CD4-positive, CD25-positive, alpha-beta regulatory T cell (primary cell): ENCODE measurements at regions not wholly inside any gene's neighbourhood (a gene's known extent, or its start where the extent isn't known, plus 50 kb on each side); places are given as distances from the start of the nearest gene placed in this dataset.

Experiments used
- ATAC-seq, 2 donors: fragments of 150-1000 bp; cut with Tn5 transposase; one replicate each; pipeline ENCODE4 v1.10.0; 2021; ENCODE audit warnings: low read depth in 2 of 2, moderate number of reproducible peaks in 2 of 2, moderate library complexity in 1 of 2
- DNase-seq, 3 donors: peaks; one replicate each; pipeline versions ENCODE4 v3.0.0 to v3.0.0-alpha.2; 2012 to 2022; ENCODE audit warnings: mixed read lengths in 1 of 3
- H3K27ac ChIP-seq: one replicate; pipeline ENCODE4 v1.7.0; 2013; ENCODE audit warnings: mild to moderate bottlenecking, low read length; ENCODE audit not compliant: insufficient read depth, poor library complexity, severe bottlenecking
- H3K27me3 ChIP-seq: one replicate; pipeline ENCODE4 v1.7.0; 2013; ENCODE audit warnings: low read length; ENCODE audit not compliant: control insufficient read depth, insufficient read depth
- H3K36me3 ChIP-seq: one replicate; pipeline ENCODE4 v1.7.0; 2013; ENCODE audit warnings: mild to moderate bottlenecking, low read length, moderate library complexity; ENCODE audit not compliant: control insufficient read depth, insufficient read depth
- H3K4me1 ChIP-seq: 2 replicates; pipeline ENCODE4 v1.7.0; 2013; ENCODE audit warnings: mild to moderate bottlenecking, low read length; ENCODE audit not compliant: insufficient read depth, control insufficient read depth, poor library complexity, severe bottlenecking
- H3K4me3 ChIP-seq: one replicate; pipeline ENCODE4 v1.7.0; 2013; ENCODE audit warnings: low read depth, mild to moderate bottlenecking, low read length, moderate library complexity
- H3K9me3 ChIP-seq, 2 experiments: 1 replicate in 1 of 2; 2 replicates in 1 of 2; pipeline ENCODE4 v1.7.0; 2013; ENCODE audit warnings: low read length in 2 of 2, mild to moderate bottlenecking in 1 of 2, moderate library complexity in 1 of 2; ENCODE audit not compliant: control insufficient read depth in 2 of 2
- H3K27ac Mint-ChIP-seq, 3 donors: one replicate each; pipeline ENCODE4 v1.8.0; 2020 to 2022; ENCODE audit warnings: mild to moderate bottlenecking in 3 of 3, mixed read lengths in 3 of 3, moderate library complexity in 2 of 3
- H3K27me3 Mint-ChIP-seq: one replicate; pipeline ENCODE4 v1.8.0; 2022; ENCODE audit warnings: mild to moderate bottlenecking, mixed read lengths
- H3K36me3 Mint-ChIP-seq: one replicate; pipeline ENCODE4 v1.8.0; 2020; ENCODE audit warnings: mixed read lengths
- H3K4me1 Mint-ChIP-seq, 4 donors: one replicate each; pipeline ENCODE4 v1.8.0; 2020 to 2022; ENCODE audit warnings: mixed read lengths in 4 of 4, mild to moderate bottlenecking in 1 of 4
- H3K4me3 Mint-ChIP-seq, 4 donors: one replicate each; pipeline ENCODE4 v1.8.0; 2020 to 2022; ENCODE audit warnings: mild to moderate bottlenecking in 4 of 4, mixed read lengths in 4 of 4, moderate library complexity in 3 of 4
- H3K9me3 Mint-ChIP-seq, 7 donors: one replicate each; pipeline ENCODE4 v1.8.0; 2020 to 2022; ENCODE audit warnings: mixed read lengths in 7 of 7, mild to moderate bottlenecking in 3 of 7, moderate library complexity in 2 of 7

DNA sequence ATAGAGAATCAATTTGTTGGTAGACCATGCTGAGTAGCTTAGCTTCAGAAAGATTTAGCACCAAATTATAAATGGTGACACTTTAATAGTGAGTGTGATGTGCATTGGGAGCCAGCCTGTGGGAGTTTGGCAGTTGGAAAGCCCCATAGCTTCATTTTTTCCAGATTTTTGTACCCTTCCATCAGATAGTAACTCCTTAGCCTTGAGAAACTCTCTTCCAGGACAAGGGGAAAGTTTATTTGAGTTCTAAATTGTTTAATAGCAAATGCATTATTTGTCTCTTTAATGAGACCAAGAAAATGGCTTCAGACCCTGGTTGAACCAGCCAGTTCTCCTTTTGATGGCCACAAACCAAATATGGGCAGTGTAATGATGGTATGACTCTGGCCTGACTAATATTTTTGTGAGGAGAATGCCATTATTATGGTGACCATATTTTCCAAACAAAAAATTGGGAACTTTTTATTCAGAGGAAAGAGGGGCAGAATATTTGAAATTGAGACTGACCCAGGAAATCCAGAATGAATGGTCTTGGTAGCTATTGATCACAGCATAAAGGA is 49.8 kb downstream of the PLCE1 start:
- no peak overlapping the region for H3K27ac Mint-ChIP-seq
- H3K27me3 Mint-ChIP-seq = peaks cover 4% of the 10 kb centered on the region
- no peaks in the 10 kb centered on the region for H3K4me1 Mint-ChIP-seq
- ATAC-seq (no peak), DNase-seq (no peak)
- no peaks in the 10 kb centered on the region for H3K36me3 Mint-ChIP-seq
- no peaks in the 10 kb centered on the region for H3K27me3 ChIP-seq
- no peaks in the 10 kb centered on the region for H3K36me3 ChIP-seq
- no peak overlapping the region for H3K27ac ChIP-seq
- no peak overlapping the region for H3K4me3 ChIP-seq
- no peaks in the 10 kb centered on the region for H3K4me1 ChIP-seq
- no peaks in the 10 kb centered on the region for H3K9me3 ChIP-seq
- no peak overlapping the region for H3K4me3 Mint-ChIP-seq
- H3K9me3 Mint-ChIP-seq = peaks cover 0 to 4% (median 0%) of the 10 kb centered on the region in 7 donors

GRCh38 chr10:94046098-94046497 is 52.4 kb downstream of the PLCE1 start:
- no peak for DNase-seq
- no peaks in the 10 kb centered on the region for H3K36me3 Mint-ChIP-seq

GRCh38 chr10:94047293-94047692 is 53.6 kb downstream of the PLCE1 start:
- DNase-seq (no peak), ATAC-seq (no peak)
- Histone ChIP-seq H3K27me3 (no peaks in the 10 kb centered on the region), H3K4me3 (no peak overlapping the region), H3K4me1 (no peaks in the 10 kb centered on the region), H3K36me3 (no peaks in the 10 kb centered on the region), H3K27ac (no peak overlapping the region), H3K9me3 (no peaks in the 10 kb centered on the region)
- Mint-ChIP-seq H3K4me1 (no peaks in the 10 kb centered on the region), H3K36me3 (no peaks in the 10 kb centered on the region), H3K9me3 (peaks cover 0 to 4% (median 0%) of the 10 kb centered on the region in 7 donors), H3K27me3 (peaks cover 12% of the 10 kb centered on the region), H3K4me3 (no peak overlapping the region), H3K27ac (no peak overlapping the region)

More at GRCh38 chr10:94046098-94046497, 52.4 kb downstream of the PLCE1 start:
- no peaks in the 10 kb centered on the region for H3K9me3 ChIP-seq
- H3K36me3 ChIP-seq = no peaks in the 10 kb centered on the region
- Mint-ChIP-seq H3K27me3 (peaks cover 12% of the 10 kb centered on the region), H3K4me1 (no peaks in the 10 kb centered on the region), H3K4me3 (no peak overlapping the region), H3K27ac (no peak overlapping the region), H3K9me3 (peaks cover 0 to 4% (median 0%) of the 10 kb centered on the region in 7 donors)
- H3K27ac ChIP-seq = no peak overlapping the region
- no peaks in the 10 kb centered on the region for H3K4me1 ChIP-seq
- ATAC-seq = no peak
- H3K27me3 ChIP-seq = no peaks in the 10 kb centered on the region
- no peak overlapping the region for H3K4me3 ChIP-seq

GRCh38 chr10:94049911-94050310 is 56.2 kb downstream of the PLCE1 start:
- no peaks in the 10 kb centered on the region for H3K4me1 Mint-ChIP-seq
- peaks cover 12% of the 10 kb centered on the region for H3K27me3 Mint-ChIP-seq
- Histone ChIP-seq H3K27me3 (no peaks in the 10 kb centered on the region), H3K27ac (no peak overlapping the region), H3K4me3 (no peak overlapping the region), H3K9me3 (no peaks in the 10 kb centered on the region), H3K4me1 (no peaks in the 10 kb centered on the region), H3K36me3 (no peaks in the 10 kb centered on the region)
- no peak for DNase-seq
- no peak overlapping the region for H3K4me3 Mint-ChIP-seq
- no peaks in the 10 kb centered on the region for H3K36me3 Mint-ChIP-seq
- no peak for ATAC-seq
- H3K9me3 Mint-ChIP-seq = peaks cover 0 to 4% (median 0%) of the 10 kb centered on the region in 7 donors
- H3K27ac Mint-ChIP-seq = no peak overlapping the region

DNA sequence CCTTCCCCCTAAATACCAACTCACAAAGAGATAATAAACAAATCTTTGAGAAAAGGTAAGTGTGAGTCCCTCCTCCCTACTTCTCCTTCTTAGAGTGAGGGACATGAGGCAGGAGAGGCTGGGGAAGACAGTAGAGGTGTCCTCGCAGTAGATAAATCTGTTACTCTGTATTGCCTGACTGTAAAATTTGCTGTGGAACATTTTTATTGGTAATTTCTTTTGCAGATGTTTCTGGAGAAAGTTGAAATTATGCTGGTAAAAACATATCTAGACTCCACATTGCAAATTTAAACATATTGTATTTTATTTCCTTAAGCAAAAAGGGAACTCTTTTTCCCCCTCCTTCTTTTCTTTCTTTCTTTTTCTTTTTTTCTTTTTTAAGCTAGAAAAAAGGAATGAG is 58.5 kb downstream of the PLCE1 start:
- no peaks in the 10 kb centered on the region for H3K27me3 ChIP-seq
- H3K36me3 ChIP-seq = no peaks in the 10 kb centered on the region
- H3K9me3 ChIP-seq = no peaks in the 10 kb centered on the region
- Mint-ChIP-seq H3K27ac (no peak overlapping the region), H3K27me3 (peaks cover 12% of the 10 kb centered on the region), H3K4me3 (no peak overlapping the region), H3K9me3 (peaks cover 0 to 2% (median 0%) of the 10 kb centered on the region in 7 donors), H3K36me3 (no peaks in the 10 kb centered on the region), H3K4me1 (no peaks in the 10 kb centered on the region)
- H3K4me1 ChIP-seq = no peaks in the 10 kb centered on the region
- no peak overlapping the region for H3K27ac ChIP-seq
- no peak for DNase-seq
- no peak overlapping the region for H3K4me3 ChIP-seq
- no peak for ATAC-seq

DNA sequence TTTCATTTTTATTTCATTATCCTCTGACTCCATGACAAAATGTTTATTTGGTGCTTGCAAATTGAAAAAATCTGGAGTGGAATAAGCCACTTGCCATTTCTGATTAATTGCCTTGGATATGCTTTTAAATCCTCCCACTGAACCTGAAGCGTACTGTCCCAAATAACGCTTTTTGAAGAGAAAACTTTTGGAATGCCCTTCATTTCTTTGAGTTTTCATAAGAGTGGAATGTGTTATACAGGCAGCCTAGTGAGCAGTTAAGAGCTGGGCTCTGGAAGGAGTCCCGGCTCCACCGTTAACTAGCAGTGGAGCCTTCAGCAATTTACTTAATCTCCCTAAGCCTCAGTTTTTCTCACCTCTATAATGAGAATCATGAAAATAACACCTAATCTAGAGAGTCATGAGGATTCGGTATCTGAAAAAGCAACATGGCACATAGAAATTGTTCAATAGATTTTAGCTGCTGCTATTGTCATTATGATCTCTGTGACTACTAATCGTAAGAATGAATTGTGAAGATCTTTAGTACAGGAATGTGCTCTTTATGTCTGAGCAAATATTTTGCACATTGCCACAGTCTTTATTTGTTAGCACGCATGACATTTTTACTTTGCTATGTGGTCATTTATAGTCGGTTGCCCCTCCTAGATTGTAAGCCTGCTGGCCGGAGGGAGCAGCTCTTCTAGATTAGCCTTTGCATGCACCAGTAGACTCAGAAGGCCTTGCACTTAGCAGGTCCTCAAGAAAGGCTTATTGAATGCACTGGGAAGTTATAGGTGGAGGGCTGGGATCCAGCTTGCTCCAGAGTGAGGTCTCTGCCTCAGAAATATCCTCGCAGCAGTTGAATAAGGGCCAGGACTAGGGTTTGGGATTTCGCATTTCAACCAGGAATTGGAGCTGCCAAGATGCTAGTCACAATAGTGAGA is 59.4 kb downstream of the PLCE1 start:
- H3K27ac ChIP-seq = no peak overlapping the region
- ATAC-seq = no peak
- Mint-ChIP-seq H3K36me3 (no peaks in the 10 kb centered on the region), H3K27me3 (peaks cover 12% of the 10 kb centered on the region), H3K9me3 (peaks cover 0 to 2% (median 0%) of the 10 kb centered on the region in 7 donors), H3K27ac (no peak overlapping the region), H3K4me3 (no peak overlapping the region), H3K4me1 (no peaks in the 10 kb centered on the region)
- DNase-seq = no peak
- H3K4me1 ChIP-seq = no peaks in the 10 kb centered on the region
- no peaks in the 10 kb centered on the region for H3K9me3 ChIP-seq
- H3K27me3 ChIP-seq = no peaks in the 10 kb centered on the region
- no peaks in the 10 kb centered on the region for H3K36me3 ChIP-seq
- H3K4me3 ChIP-seq = no peak overlapping the region

DNA sequence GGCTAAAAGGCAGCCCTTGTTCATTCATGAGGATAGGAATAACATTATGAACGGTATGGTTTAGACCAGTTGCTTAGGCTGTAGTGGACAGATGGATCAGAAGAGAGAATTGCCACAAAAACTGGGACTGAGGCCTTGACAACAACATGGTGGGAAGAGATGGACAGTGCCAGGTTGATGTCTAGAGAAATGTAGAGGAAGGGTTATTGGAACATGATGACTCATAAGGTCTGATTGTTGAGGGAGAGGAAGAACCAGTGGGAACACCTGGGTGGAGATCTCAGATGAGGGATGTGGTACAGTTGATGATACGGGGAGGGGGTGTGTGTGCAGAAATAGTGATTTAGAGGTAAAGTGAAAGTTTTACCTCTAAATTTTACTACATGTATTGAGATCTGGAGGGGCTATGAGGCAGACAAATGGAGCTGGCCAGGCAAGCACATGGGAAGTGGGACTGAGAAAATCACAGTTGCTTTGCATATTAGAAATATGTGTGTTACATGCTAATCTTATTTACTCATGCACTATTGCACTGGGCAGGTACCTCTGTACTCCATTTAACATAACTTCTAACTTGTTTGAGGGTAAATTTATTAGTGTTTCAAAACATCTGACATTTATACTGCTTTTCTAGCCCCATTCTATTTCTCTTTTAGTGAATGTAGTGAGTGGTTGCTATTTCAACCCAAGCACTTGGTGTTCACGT is 65.6 kb downstream of the PLCE1 start:
- Mint-ChIP-seq H3K36me3 (no peaks in the 10 kb centered on the region), H3K27ac (no peak overlapping the region), H3K27me3 (peaks cover 4% of the 10 kb centered on the region), H3K4me3 (no peak overlapping the region), H3K9me3 (peaks cover 0 to 5% (median 0%) of the 10 kb centered on the region in 7 donors), H3K4me1 (no peaks in the 10 kb centered on the region)
- Histone ChIP-seq H3K9me3 (no peaks in the 10 kb centered on the region), H3K4me3 (no peak overlapping the region), H3K27ac (no peak overlapping the region), H3K27me3 (no peaks in the 10 kb centered on the region), H3K36me3 (no peaks in the 10 kb centered on the region), H3K4me1 (no peaks in the 10 kb centered on the region)
- ATAC-seq (no peak), DNase-seq (no peak)
